Psoas muscle (tissue), 7 donors: ENCODE measurements at regions not wholly inside any gene's neighbourhood (a gene's known extent, or its start where the extent isn't known, plus 50 kb on each side); places are given as distances from the start of the nearest gene placed in this dataset.

Source experiments
- ATAC-seq, 4 donors: fragments of 200-7000 bp; cut with Tn5 transposase; one replicate each; pipeline ENCODE4 v1.9.1; 2020; ENCODE audit warnings: moderate library complexity in 3 of 4, mild to moderate bottlenecking in 2 of 4
- DNase-seq, 2 donors: peaks; one replicate each; pipeline ENCODE4 v3.0.0-alpha.2; 2020
- H3K27ac ChIP-seq: fragments of 200-600 bp; one replicate; pipeline ENCODE4 v1.8.0; 2022
- H3K27me3 ChIP-seq, 3 donors: fragments of 200-600 bp in 1 of 3; one replicate each; pipeline versions ENCODE4 v1.6.1 to v1.8.0; 2013 to 2022; ENCODE audit warnings: low read length in 2 of 3, mild to moderate bottlenecking in 2 of 3, moderate library complexity in 1 of 3; ENCODE audit not compliant: insufficient read depth in 3 of 3
- H3K36me3 ChIP-seq, 2 donors: fragments of 200-600 bp in 1 of 2; one replicate each; pipeline versions ENCODE4 v1.6.1 to v1.8.0; 2013 to 2022; ENCODE audit warnings: low read depth in 1 of 2, mild to moderate bottlenecking in 1 of 2, moderate library complexity in 1 of 2; ENCODE audit not compliant: insufficient read depth in 1 of 2
- H3K4me1 ChIP-seq: fragments of 200-600 bp; one replicate; pipeline ENCODE4 v1.8.0; 2022
- H3K4me3 ChIP-seq: fragments of 200-600 bp; one replicate; pipeline ENCODE4 v1.8.0; 2022; ENCODE audit warnings: mild to moderate bottlenecking
- H3K9me3 ChIP-seq: fragments of 200-600 bp; one replicate; pipeline ENCODE4 v1.8.0; 2022
- WGBS, 3 donors: extraction: QIAGEN DNeasy Blood & Tissue Kit; methylation state at CpG; one replicate each; pipeline versions ENCODE4 v1.1.6 to v1.1.7; 2013; 5-methylcytosine and 5-hydroxymethylcytosine counted together
- intact Hi-C, 2 donors: fragments of 100-400 bp; cut with DNase I; formaldehyde crosslinking; loops; one replicate each; pipeline versions ENCODE4 v1.11.0 to v1.14.2; 2022
- TF ChIP-seq, protein P1 (sequence below): fragments of 200-600 bp; IDR thresholded peaks from one replicate; pipeline ENCODE4 v1.8.0; 2022; ENCODE audit warnings: antibody characterized with exemption
- donor health status: healthy with polysubstance abuse.
- donor health status: DM: no; HTN: no; CAD: no; lungs with moderate emphysema.
- donor health status: Bipolar disorder and iron deficiency.
- donor health status: healthy.
- donor health status: DM: yes; HTN: yes; CAD: no.
- donor health status: DM: no; HTN: no; CAD: no.
- donor health status: DM: yes; HTN: yes; CAD: no.

DNA sequence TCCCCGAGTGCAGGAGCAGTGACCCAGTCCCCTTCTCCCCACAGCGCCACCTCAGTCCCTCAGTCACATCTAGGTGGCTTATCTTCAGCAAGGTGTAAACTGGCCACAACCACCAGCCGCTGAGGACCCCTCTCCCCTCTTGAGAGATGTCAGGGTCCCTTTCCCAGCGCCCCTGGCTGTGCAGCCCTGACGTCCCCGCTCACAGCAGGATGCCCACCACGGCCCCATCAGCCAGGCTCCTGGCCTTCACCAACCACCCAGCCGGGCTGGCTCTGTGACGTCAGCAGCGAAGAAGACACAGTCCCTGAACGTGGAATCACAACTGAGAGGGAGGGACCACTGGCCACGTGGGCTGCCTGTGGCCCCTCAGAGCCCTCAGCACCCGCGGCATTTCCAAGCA is 249.4 kb downstream of the NPHP4 start:
- WGBS, 3 donors: 81 to 85% (median 85%) methylated on average over 14 of the region's 14 CpGs
- intact Hi-C loops: loop anchor here in 1 of 2 donors (10.0 kb wide), 2 partner anchors 228 to 1828 kb away; no protein-coding TSS in a partner anchor
- no peaks in the 10 kb centered on the region for H3K36me3 ChIP-seq

DNA sequence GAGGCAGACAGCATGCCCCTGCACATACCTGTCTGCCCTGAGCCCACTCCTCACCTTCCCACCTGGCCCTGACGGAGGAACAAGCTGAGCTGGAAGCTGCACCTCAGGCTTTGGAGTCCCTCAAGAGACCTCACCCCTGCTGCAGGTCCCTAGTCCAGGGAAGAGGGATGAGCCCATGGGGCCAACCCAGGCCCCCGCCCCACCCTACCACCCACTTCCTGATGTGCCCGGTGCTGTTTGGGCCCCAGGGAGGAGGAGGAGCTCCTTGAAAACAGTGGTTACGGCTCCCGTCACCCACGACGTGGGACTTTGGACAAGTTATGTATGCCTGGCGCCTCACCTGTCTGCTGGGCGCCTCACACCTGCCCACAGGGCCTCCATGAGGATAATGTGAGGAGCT is 250.2 kb downstream of the NPHP4 start:
- no peak for ATAC-seq
- Histone ChIP-seq H3K27ac (no peak overlapping the region), H3K4me3 (no peak overlapping the region), H3K4me1 (no peaks in the 10 kb centered on the region), H3K9me3 (no peaks in the 10 kb centered on the region), H3K27me3 (peaks cover 0 to 26% (median 6%) of the 10 kb centered on the region in 3 donors), H3K36me3 (no peaks in the 10 kb centered on the region)
- intact Hi-C loops: loop anchor here in 1 of 2 donors (10.0 kb wide), 2 partner anchors 227 to 1827 kb away; no protein-coding TSS in a partner anchor
- TF ChIP-seq, protein P1, sequence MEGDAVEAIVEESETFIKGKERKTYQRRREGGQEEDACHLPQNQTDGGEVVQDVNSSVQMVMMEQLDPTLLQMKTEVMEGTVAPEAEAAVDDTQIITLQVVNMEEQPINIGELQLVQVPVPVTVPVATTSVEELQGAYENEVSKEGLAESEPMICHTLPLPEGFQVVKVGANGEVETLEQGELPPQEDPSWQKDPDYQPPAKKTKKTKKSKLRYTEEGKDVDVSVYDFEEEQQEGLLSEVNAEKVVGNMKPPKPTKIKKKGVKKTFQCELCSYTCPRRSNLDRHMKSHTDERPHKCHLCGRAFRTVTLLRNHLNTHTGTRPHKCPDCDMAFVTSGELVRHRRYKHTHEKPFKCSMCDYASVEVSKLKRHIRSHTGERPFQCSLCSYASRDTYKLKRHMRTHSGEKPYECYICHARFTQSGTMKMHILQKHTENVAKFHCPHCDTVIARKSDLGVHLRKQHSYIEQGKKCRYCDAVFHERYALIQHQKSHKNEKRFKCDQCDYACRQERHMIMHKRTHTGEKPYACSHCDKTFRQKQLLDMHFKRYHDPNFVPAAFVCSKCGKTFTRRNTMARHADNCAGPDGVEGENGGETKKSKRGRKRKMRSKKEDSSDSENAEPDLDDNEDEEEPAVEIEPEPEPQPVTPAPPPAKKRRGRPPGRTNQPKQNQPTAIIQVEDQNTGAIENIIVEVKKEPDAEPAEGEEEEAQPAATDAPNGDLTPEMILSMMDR: no peak
- 74 to 79% (median 77%) methylated on average over 9 of the region's 9 CpGs for WGBS, 3 donors
- no peak for DNase-seq

More for the DNA sequence above, 249.4 kb downstream of the NPHP4 start:
- no peaks in the 10 kb centered on the region for H3K4me1 ChIP-seq
- no peak for ATAC-seq
- no peaks in the 10 kb centered on the region for H3K9me3 ChIP-seq
- H3K27me3 ChIP-seq: peaks cover 0 to 23% (median 6%) of the 10 kb centered on the region in 3 donors
- no peak overlapping the region for H3K4me3 ChIP-seq
- H3K27ac ChIP-seq: no peak overlapping the region
- TF ChIP-seq, protein P1: no peak
- peak in 1 of 2 donors; percentile 36 for DNase-seq

DNA sequence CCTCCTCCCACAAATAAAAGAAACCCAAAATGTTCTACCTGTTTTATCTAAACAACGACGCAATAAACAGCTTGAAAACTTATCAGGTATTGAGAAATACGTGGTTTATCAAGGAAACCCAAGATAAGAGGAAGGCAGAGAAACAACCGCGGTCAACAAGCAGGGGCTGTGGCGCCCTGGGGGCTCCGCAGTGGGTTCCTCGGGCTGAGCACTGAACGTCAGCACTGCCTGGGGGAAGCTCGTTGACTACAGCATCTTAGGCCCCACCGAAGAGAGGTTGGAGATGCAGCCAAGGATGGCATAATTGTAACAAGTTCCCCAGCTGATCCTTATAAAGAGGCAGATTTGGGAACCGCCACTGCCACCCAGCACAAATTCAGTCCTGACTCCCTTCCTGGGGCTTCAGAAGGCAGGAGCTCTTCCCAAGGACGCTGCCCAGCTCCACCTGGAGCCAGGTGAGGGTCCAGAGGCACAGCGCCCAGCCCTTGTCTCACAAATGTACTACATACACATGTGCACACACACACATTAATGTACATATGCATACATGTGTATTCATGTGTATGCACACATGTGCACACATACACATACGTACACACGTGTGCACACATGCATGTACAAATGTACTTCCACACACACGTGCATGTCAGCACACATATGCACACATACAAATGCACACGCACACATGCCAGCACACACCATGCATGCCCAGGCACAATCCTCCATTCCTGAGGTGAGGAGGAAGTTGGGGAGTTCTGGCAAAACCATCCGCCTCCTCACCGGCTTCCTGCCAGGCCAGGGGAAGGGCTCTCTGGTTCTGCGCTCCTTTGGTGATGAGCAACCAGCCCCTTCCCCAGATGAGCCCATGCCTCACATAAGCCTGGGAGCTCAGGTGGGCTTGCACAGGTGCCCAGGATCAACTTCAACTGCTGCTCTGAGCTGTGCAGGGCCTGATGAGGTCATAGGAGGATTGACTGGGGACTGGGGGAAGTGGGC is 251.1 kb downstream of the NPHP4 start:
- Histone ChIP-seq H3K9me3 (no peaks in the 10 kb centered on the region), H3K4me3 (no peak overlapping the region), H3K36me3 (no peaks in the 10 kb centered on the region), H3K27ac (no peak overlapping the region), H3K4me1 (no peaks in the 10 kb centered on the region), H3K27me3 (peaks cover 0 to 18% (median 6%) of the 10 kb centered on the region in 3 donors)
- ATAC-seq (no peak), DNase-seq (no peak)
- TF ChIP-seq, protein P1: no peak
- intact Hi-C loops: loop anchor here in 1 of 2 donors (10.0 kb wide), 2 partner anchors 226 to 1826 kb away; no protein-coding TSS in a partner anchor
- WGBS, 3 donors: 75 to 76% (median 75%) methylated on average over 21 of the region's 21 CpGs

DNA sequence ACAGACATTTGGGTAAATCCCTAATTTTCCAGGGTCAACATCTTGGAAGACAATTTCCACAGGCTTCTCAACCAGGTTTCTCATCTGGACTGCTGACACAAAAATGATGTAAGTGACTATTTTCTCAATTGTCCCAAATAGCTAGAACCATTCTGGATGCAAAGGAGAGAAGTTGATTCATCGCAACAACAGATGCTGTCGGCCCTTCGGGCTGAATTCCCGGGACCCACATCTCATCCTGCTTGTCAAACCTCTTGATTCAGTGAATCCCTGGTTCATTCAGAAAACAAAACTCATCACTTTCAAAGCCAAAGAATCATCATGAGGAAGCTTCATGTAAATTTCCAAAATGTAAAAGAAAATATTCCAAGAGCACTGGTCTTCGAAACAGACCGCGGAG is 251.8 kb downstream of the NPHP4 start:
- TF ChIP-seq, protein P1: no peak
- Histone ChIP-seq H3K4me3 (no peak overlapping the region), H3K27ac (no peak overlapping the region), H3K27me3 (peaks cover 0 to 11% (median 6%) of the 10 kb centered on the region in 3 donors), H3K9me3 (no peaks in the 10 kb centered on the region), H3K4me1 (no peaks in the 10 kb centered on the region), H3K36me3 (no peaks in the 10 kb centered on the region)
- DNase-seq: no peak
- no peak for ATAC-seq
- WGBS, 3 donors: 81 to 88% (median 85%) methylated on average over 7 of the region's 7 CpGs
- intact Hi-C loops: loop anchor here in 1 of 2 donors (10.0 kb wide), 2 partner anchors 226 to 1826 kb away; no protein-coding TSS in a partner anchor
